Gastroesophageal sphincter (tissue), 3 donors: ENCODE measurements at regions not wholly inside any gene's neighbourhood (a gene's known extent, or its start where the extent isn't known, plus 50 kb on each side); places are given as distances from the start of the nearest gene placed in this dataset.

Experiments
- POLR2A ChIP-seq, 2 donors: fragments of 450-650 bp; IDR thresholded peaks; one replicate each; pipeline ENCODE4 v1.6.1; 2017; ENCODE audit warnings: antibody characterized with exemption in 2 of 2, mild to moderate bottlenecking in 2 of 2, moderate library complexity in 1 of 2
- TF ChIP-seq, protein P1 (sequence below), 4 experiments: fragments of 200-600 bp in 2 of 4; fragments of 450-650 bp in 2 of 4; sonication (generic) in 1 of 4; IDR thresholded peaks; one replicate each; pipeline ENCODE4 v1.5.1; 2017 to 2019; ENCODE audit warnings: antibody characterized with exemption in 4 of 4, mild to moderate bottlenecking in 2 of 4, moderate library complexity in 2 of 4

DNA sequence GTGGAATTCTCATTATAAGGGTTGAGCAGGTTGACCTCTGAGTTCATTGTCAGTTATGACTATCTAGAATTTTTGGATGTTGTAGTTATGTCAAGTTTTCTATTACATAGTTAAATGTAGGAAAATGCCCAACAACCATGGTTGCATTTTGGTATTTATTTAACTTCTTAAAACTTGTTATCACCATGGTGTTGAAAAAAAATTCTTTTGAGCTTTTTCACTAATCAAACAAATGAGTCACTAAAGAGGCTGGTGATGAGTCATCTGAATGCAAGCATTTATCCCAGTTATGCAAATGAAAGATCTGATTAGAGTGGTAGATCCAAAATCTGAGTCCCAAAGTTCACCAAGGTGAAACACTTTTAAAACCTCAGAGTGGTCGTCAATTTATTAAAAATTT, 624.7 kb upstream of the IGFBP3 start:
- TF ChIP-seq, protein P1, sequence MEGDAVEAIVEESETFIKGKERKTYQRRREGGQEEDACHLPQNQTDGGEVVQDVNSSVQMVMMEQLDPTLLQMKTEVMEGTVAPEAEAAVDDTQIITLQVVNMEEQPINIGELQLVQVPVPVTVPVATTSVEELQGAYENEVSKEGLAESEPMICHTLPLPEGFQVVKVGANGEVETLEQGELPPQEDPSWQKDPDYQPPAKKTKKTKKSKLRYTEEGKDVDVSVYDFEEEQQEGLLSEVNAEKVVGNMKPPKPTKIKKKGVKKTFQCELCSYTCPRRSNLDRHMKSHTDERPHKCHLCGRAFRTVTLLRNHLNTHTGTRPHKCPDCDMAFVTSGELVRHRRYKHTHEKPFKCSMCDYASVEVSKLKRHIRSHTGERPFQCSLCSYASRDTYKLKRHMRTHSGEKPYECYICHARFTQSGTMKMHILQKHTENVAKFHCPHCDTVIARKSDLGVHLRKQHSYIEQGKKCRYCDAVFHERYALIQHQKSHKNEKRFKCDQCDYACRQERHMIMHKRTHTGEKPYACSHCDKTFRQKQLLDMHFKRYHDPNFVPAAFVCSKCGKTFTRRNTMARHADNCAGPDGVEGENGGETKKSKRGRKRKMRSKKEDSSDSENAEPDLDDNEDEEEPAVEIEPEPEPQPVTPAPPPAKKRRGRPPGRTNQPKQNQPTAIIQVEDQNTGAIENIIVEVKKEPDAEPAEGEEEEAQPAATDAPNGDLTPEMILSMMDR (IDR thresholded peaks at IDR 0.05): no peak
- no peak for TF ChIP-seq POLR2A (IDR thresholded peaks at IDR 0.05)
